ENCODE measurements at regions not wholly inside any gene's neighbourhood (a gene's known extent, or its start where the extent isn't known, plus 50 kb on each side); places are given as distances from the start of the nearest gene placed in this dataset.

GRCh38 chr4:42768125-42768748 is 111.3 kb upstream of the ATP8A1 start:
- Histone ChIP-seq H3K27me3 (ENCODE audit: control insufficient read depth, insufficient read depth, low read length) (no peaks in the 10 kb centered on the region), H4K91ac (ENCODE audit: insufficient read depth, low read depth, low read length) (no peak overlapping the region), H3K4me3 (ENCODE audit: insufficient read depth, low read depth, low read length) (no peak overlapping the region), H2AFZ (replicated peaks; ENCODE audit: low read length, poor library complexity) (no peak overlapping the region), H2BK20ac (ENCODE audit: low read depth, low read length) (no peak overlapping the region), H3K56ac (ENCODE audit: extremely low read depth, insufficient read depth, low read length) (no peak overlapping the region), H4K8ac (ENCODE audit: low read depth in 2 of 2, low read length in 2 of 2) (no peak overlapping the region), H3K36me3 (ENCODE audit: control insufficient read depth, insufficient read depth, low read length) (no peaks in the 10 kb centered on the region), H4K5ac (ENCODE audit: low read depth, low read length) (no peak overlapping the region), H2BK120ac (ENCODE audit: low read depth, low read length) (no peak overlapping the region), H3K18ac (ENCODE audit: low read depth, low read length) (no peak overlapping the region), H3K4ac (ENCODE audit: low read depth, low read length) (no peak overlapping the region), H3K4me2 (ENCODE audit: low read depth, low read length) (no peak overlapping the region), H3K79me1 (ENCODE audit: low read depth in 1 of 2, low read length in 2 of 2) (no peaks in the 10 kb centered on the region), H4K20me1 (ENCODE audit: insufficient read depth, low read length) (no peaks in the 10 kb centered on the region), H3K23ac (ENCODE audit: low read depth, low read length) (no peak overlapping the region), H3K9me3 (ENCODE audit: control insufficient read depth, insufficient read depth, low read length) (peaks cover 7% of the 10 kb centered on the region; the same call in 1 of the 2 replicates), H3K9me1 (ENCODE audit: insufficient read depth, low read length) (no peaks in the 10 kb centered on the region), H3K27ac (ENCODE audit: insufficient read depth, low read length) (no peak overlapping the region), H2AK9ac (replicated peaks; ENCODE audit: low read depth, low read length, poor library complexity) (no peak overlapping the region), H2AK5ac (ENCODE audit: low read depth, low read length) (no peak overlapping the region), H3K9ac (ENCODE audit: low read depth, low read length) (no peak overlapping the region), H3K4me1 (ENCODE audit: control insufficient read depth, insufficient read depth, low read length) (no peaks in the 10 kb centered on the region), H2BK15ac (ENCODE audit: low read depth, low read length) (no peak overlapping the region), H3K14ac (replicated peaks; ENCODE audit: low read depth, low read length) (no peak overlapping the region), H2BK5ac (ENCODE audit: low read depth, low read length, poor library complexity, severe bottlenecking) (no peak overlapping the region)
- TF ChIP-seq CHD1 (IDR thresholded peaks at IDR 0.05; ENCODE audit: low read depth, low read length): no peak
- TF ChIP-seq, protein P1, sequence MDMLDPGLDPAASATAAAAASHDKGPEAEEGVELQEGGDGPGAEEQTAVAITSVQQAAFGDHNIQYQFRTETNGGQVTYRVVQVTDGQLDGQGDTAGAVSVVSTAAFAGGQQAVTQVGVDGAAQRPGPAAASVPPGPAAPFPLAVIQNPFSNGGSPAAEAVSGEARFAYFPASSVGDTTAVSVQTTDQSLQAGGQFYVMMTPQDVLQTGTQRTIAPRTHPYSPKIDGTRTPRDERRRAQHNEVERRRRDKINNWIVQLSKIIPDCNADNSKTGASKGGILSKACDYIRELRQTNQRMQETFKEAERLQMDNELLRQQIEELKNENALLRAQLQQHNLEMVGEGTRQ (IDR thresholded peaks at IDR 0.05; ENCODE audit: low read depth, low read length): no peak
- no peak for TF ChIP-seq RCOR1 (IDR thresholded peaks at IDR 0.05; ENCODE audit: insufficient replicate concordance, low read length)
- TF ChIP-seq RAD21 (IDR thresholded peaks at IDR 0.05; ENCODE audit: low read length): no peak
- no peak for TF ChIP-seq MXI1 (IDR thresholded peaks at IDR 0.05; ENCODE audit: borderline replicate concordance, low read depth, low read length)
- no peak for TF ChIP-seq MAZ (IDR thresholded peaks at IDR 0.05; ENCODE audit: borderline replicate concordance, low read depth, low read length)
- no peak for TF ChIP-seq RFX5 (IDR thresholded peaks at IDR 0.05; ENCODE audit: low read depth, low read length)
- no peak for TF ChIP-seq SMC3 (IDR thresholded peaks at IDR 0.05; ENCODE audit: low read depth, low read length)
- TF ChIP-seq CEBPB (IDR thresholded peaks at IDR 0.05; ENCODE audit: low read depth, low read length): no peak
- TF ChIP-seq FOS (IDR thresholded peaks at IDR 0.05; ENCODE audit: low read depth, low read length): no peak
- TF ChIP-seq MAFK (IDR thresholded peaks at IDR 0.05; ENCODE audit: low read depth, low read length): no peak
- in situ Hi-C loops (cut with MboI; ENCODE audit: low sequenced_read_pairs): no loop called here
- DNase-seq: no peak
- WGBS, 2 experiments (ENCODE audit: extremely low coverage in 2 of 2, insufficient read length in 1 of 2): no CpG with 5 or more reads among the region's 4 CpGs
- dilution Hi-C loops (cut with HindIII; ENCODE audit: low sequenced_read_pairs, unreplicated experiment): no loop called here
- intact Hi-C loops (cut with micrococcal nuclease): no loop called here
- BruUV-seq (replicated peaks): no TSS peak
- ATAC-seq (ENCODE audit: low read depth): no peak
- ChIA-PET POLR2A (ENCODE audit: unreplicated experiment) (no interaction called here), CTCF (no interaction called here)

Measured in IMR-90 (cell line).